ENCODE measurements at regions not wholly inside any gene's neighbourhood (a gene's known extent, or its start where the extent isn't known, plus 50 kb on each side); places are given as distances from the start of the nearest gene placed in this dataset.

- no peak for TF ChIP-seq CTCF (IDR thresholded peaks at IDR 0.05; ENCODE audit: unreplicated experiment in 3 of 3)
- no peaks in the 10 kb centered on the region for H3K27me3 Mint-ChIP-seq (ENCODE audit: low read depth)
- no peaks in the 10 kb centered on the region for H3K9me3 Mint-ChIP-seq
- H3K4me3 Mint-ChIP-seq = no peak overlapping the region
- no peaks in the 10 kb centered on the region for H3K36me3 Mint-ChIP-seq (ENCODE audit: low read depth)
- no peaks in the 10 kb centered on the region for H3K4me1 Mint-ChIP-seq
- no peak overlapping the region for H3K27ac Mint-ChIP-seq
These were observed 957.9 kb downstream of the ARAP2 start for GRCh38 chr4:35286434-35286833.

- no peak overlapping the region for H3K4me3 Mint-ChIP-seq
- peaks cover 4% of the 10 kb centered on the region for H3K27me3 Mint-ChIP-seq (ENCODE audit: low read depth)
- no peak overlapping the region for H3K27ac Mint-ChIP-seq
- no peaks in the 10 kb centered on the region for H3K9me3 Mint-ChIP-seq
- TF ChIP-seq CTCF (IDR thresholded peaks at IDR 0.05; ENCODE audit: unreplicated experiment in 3 of 3) = no peak
- no peaks in the 10 kb centered on the region for H3K4me1 Mint-ChIP-seq
- no peaks in the 10 kb centered on the region for H3K36me3 Mint-ChIP-seq (ENCODE audit: low read depth)
These were observed 943.1 kb downstream of the ARAP2 start for GRCh38 chr4:35300996-35301774.

GRCh38 chr4:35315419-35315818 is 928.9 kb downstream of the ARAP2 start:
- Mint-ChIP-seq H3K4me3 (no peak overlapping the region), H3K4me1 (no peaks in the 10 kb centered on the region), H3K27ac (no peak overlapping the region), H3K36me3 (ENCODE audit: low read depth) (no peaks in the 10 kb centered on the region), H3K9me3 (no peaks in the 10 kb centered on the region), H3K27me3 (ENCODE audit: low read depth) (no peaks in the 10 kb centered on the region)
- TF ChIP-seq CTCF (IDR thresholded peaks at IDR 0.05; ENCODE audit: unreplicated experiment in 3 of 3) = no peak

- no peak overlapping the region for H3K27ac Mint-ChIP-seq
- no peaks in the 10 kb centered on the region for H3K36me3 Mint-ChIP-seq (ENCODE audit: low read depth)
- H3K27me3 Mint-ChIP-seq (ENCODE audit: low read depth) = no peaks in the 10 kb centered on the region
- peaks cover 2% of the 10 kb centered on the region for H3K9me3 Mint-ChIP-seq
- no peak for TF ChIP-seq CTCF (IDR thresholded peaks at IDR 0.05; ENCODE audit: unreplicated experiment in 3 of 3)
- H3K4me1 Mint-ChIP-seq = no peaks in the 10 kb centered on the region
- no peak overlapping the region for H3K4me3 Mint-ChIP-seq
These were observed 918.3 kb downstream of the ARAP2 start for GRCh38 chr4:35325908-35326453.

GRCh38 chr4:35342833-35343232 is 901.5 kb downstream of the ARAP2 start:
- no peak overlapping the region for H3K4me3 Mint-ChIP-seq
- H3K27ac Mint-ChIP-seq = no peak overlapping the region
- no peaks in the 10 kb centered on the region for H3K36me3 Mint-ChIP-seq (ENCODE audit: low read depth)
- H3K9me3 Mint-ChIP-seq = no peaks in the 10 kb centered on the region
- no peaks in the 10 kb centered on the region for H3K27me3 Mint-ChIP-seq (ENCODE audit: low read depth)
- TF ChIP-seq CTCF (IDR thresholded peaks at IDR 0.05; ENCODE audit: unreplicated experiment in 3 of 3) = no peak
- H3K4me1 Mint-ChIP-seq = no peaks in the 10 kb centered on the region

GRCh38 chr4:35347276-35347675 is 897.0 kb downstream of the ARAP2 start:
- TF ChIP-seq CTCF (IDR thresholded peaks at IDR 0.05; ENCODE audit: unreplicated experiment in 3 of 3) = no peak
- no peaks in the 10 kb centered on the region for H3K27me3 Mint-ChIP-seq (ENCODE audit: low read depth)
- peaks cover 10% of the 10 kb centered on the region for H3K9me3 Mint-ChIP-seq
- H3K4me1 Mint-ChIP-seq = no peaks in the 10 kb centered on the region
- H3K36me3 Mint-ChIP-seq (ENCODE audit: low read depth) = no peaks in the 10 kb centered on the region
- H3K4me3 Mint-ChIP-seq = no peak overlapping the region
- H3K27ac Mint-ChIP-seq = no peak overlapping the region

Data from nephron (organoid).